ENCODE measurements at regions not wholly inside any gene's neighbourhood (a gene's known extent, or its start where the extent isn't known, plus 50 kb on each side); places are given as distances from the start of the nearest gene placed in this dataset.

DNA sequence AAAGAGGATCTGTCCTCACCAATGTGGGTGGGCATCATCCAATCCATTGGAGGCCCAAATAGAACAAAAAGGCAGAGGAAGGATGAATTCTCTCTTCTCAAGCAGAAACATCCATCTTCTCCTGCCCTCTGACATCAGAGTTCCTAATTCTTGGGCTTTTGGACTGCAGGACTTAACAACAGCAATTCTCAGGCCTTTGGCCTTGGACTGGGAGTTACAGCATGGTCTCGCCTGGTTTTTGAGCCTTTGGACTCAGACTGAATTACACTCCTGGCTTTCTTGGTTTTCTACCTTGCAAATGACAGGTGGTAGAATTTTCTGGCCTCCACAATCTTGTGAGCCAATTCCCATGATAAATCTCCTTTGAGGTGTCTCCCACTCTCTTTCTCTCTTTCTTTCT lies 60.5 kb upstream of the CD180 start:
- Histone ChIP-seq H2AFZ (no peak overlapping the region), H3K4me1 (ENCODE audit: insufficient read depth) (peaks cover 13% of the 10 kb centered on the region), H4K20me1 (ENCODE audit: insufficient read depth, poor library complexity, severe bottlenecking) (no peaks in the 10 kb centered on the region), H3K27me3 (no peaks in the 10 kb centered on the region), H3K4me3 (no peak overlapping the region), H3K36me3 (replicated peaks; ENCODE audit: insufficient read depth, low read depth) (no peaks in the 10 kb centered on the region), H3K9me2 (replicated peaks; ENCODE audit: insufficient read depth) (no peaks in the 10 kb centered on the region), H3K27ac (peak overlapping the region; percentile 68), H3K4me2 (no peak overlapping the region), H3K79me2 (no peaks in the 10 kb centered on the region), H3K9me3 (ENCODE audit: low read depth) (no peaks in the 10 kb centered on the region)
- whole genome bisulfite sequencing (ENCODE audit: low lambda C conversion rate, missing lambda C conversion rate) = 74% methylated on average over 1 of the region's 1 CpG
- no peak for TF ChIP-seq EZH2 (IDR thresholded peaks at IDR 0.05; ENCODE audit: borderline replicate concordance)
- TF ChIP-seq, protein P1, sequence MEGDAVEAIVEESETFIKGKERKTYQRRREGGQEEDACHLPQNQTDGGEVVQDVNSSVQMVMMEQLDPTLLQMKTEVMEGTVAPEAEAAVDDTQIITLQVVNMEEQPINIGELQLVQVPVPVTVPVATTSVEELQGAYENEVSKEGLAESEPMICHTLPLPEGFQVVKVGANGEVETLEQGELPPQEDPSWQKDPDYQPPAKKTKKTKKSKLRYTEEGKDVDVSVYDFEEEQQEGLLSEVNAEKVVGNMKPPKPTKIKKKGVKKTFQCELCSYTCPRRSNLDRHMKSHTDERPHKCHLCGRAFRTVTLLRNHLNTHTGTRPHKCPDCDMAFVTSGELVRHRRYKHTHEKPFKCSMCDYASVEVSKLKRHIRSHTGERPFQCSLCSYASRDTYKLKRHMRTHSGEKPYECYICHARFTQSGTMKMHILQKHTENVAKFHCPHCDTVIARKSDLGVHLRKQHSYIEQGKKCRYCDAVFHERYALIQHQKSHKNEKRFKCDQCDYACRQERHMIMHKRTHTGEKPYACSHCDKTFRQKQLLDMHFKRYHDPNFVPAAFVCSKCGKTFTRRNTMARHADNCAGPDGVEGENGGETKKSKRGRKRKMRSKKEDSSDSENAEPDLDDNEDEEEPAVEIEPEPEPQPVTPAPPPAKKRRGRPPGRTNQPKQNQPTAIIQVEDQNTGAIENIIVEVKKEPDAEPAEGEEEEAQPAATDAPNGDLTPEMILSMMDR (IDR thresholded peaks at IDR 0.05; ENCODE audit: poor library complexity) = no peak
- TF ChIP-seq EZH2phosphoT487 (IDR thresholded peaks at IDR 0.05; ENCODE audit: low read depth, severe bottlenecking, unreplicated experiment) = no peak
- peak; percentile 44 for DNase-seq (ENCODE audit: low spot score)

DNA sequence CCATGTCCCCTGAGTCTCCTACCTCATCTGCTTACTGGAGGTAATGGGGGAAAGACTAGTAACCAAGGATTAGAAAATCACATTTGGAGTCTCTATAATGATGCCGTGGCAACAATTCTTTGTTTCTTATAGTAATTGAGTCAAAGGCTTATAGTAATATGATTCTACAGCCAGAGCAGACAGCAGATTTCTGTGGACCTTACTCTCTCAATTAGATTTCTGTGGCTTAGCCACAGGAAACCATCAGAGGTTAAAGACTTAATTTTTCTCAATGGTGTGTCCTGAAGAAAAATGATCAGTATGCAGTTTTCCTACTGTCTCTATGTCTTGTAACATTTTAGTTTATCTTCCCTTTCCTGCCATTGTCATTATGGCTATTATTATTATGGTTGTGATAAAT lies 59.3 kb upstream of the CD180 start:
- no peaks in the 10 kb centered on the region for H3K27me3 ChIP-seq
- TF ChIP-seq EZH2phosphoT487 (IDR thresholded peaks at IDR 0.05; ENCODE audit: low read depth, severe bottlenecking, unreplicated experiment) (no peak), EZH2 (IDR thresholded peaks at IDR 0.05; ENCODE audit: borderline replicate concordance) (no peak)
- TF ChIP-seq, protein P1 (IDR thresholded peaks at IDR 0.05; ENCODE audit: poor library complexity) = no peak
- 86% methylated on average over 1 of the region's 1 CpG for WGBS (ENCODE audit: low lambda C conversion rate, missing lambda C conversion rate)
- H2AFZ ChIP-seq = no peak overlapping the region
- no peaks in the 10 kb centered on the region for H3K9me3 ChIP-seq (ENCODE audit: low read depth)
- no peaks in the 10 kb centered on the region for H3K79me2 ChIP-seq
- no peak overlapping the region for H3K4me2 ChIP-seq
- H3K36me3 ChIP-seq (replicated peaks; ENCODE audit: insufficient read depth, low read depth) = no peaks in the 10 kb centered on the region
- no peak for DNase-seq (ENCODE audit: low spot score)
- H3K9me2 ChIP-seq (replicated peaks; ENCODE audit: insufficient read depth) = no peaks in the 10 kb centered on the region
- peak overlapping the region; percentile 68 for H3K27ac ChIP-seq
- H4K20me1 ChIP-seq (ENCODE audit: insufficient read depth, poor library complexity, severe bottlenecking) = no peaks in the 10 kb centered on the region
- no peak overlapping the region for H3K4me3 ChIP-seq
- peaks cover 13% of the 10 kb centered on the region for H3K4me1 ChIP-seq (ENCODE audit: insufficient read depth)

GRCh38 chr5:67253911-67254310 lies 57.3 kb upstream of the CD180 start:
- no peak for DNase-seq (ENCODE audit: low spot score)
- no peak overlapping the region for H3K4me3 ChIP-seq
- no peak overlapping the region for H2AFZ ChIP-seq
- TF ChIP-seq EZH2 (IDR thresholded peaks at IDR 0.05; ENCODE audit: borderline replicate concordance) = no peak
- TF ChIP-seq, protein P1 (IDR thresholded peaks at IDR 0.05; ENCODE audit: poor library complexity) = no peak
- no peak for TF ChIP-seq EZH2phosphoT487 (IDR thresholded peaks at IDR 0.05; ENCODE audit: low read depth, severe bottlenecking, unreplicated experiment)
- H3K9me3 ChIP-seq (ENCODE audit: low read depth) = no peaks in the 10 kb centered on the region
- no peaks in the 10 kb centered on the region for H3K79me2 ChIP-seq
- WGBS (ENCODE audit: low lambda C conversion rate, missing lambda C conversion rate) = 76% methylated on average over 2 of the region's 2 CpGs
- peaks cover 21% of the 10 kb centered on the region for H3K4me1 ChIP-seq (ENCODE audit: insufficient read depth)
- no peak overlapping the region for H3K4me2 ChIP-seq
- H4K20me1 ChIP-seq (ENCODE audit: insufficient read depth, poor library complexity, severe bottlenecking) = no peaks in the 10 kb centered on the region
- no peak overlapping the region for H3K27ac ChIP-seq
- no peaks in the 10 kb centered on the region for H3K9me2 ChIP-seq (replicated peaks; ENCODE audit: insufficient read depth)
- H3K27me3 ChIP-seq = no peaks in the 10 kb centered on the region
- H3K36me3 ChIP-seq (replicated peaks; ENCODE audit: insufficient read depth, low read depth) = no peaks in the 10 kb centered on the region

DNA sequence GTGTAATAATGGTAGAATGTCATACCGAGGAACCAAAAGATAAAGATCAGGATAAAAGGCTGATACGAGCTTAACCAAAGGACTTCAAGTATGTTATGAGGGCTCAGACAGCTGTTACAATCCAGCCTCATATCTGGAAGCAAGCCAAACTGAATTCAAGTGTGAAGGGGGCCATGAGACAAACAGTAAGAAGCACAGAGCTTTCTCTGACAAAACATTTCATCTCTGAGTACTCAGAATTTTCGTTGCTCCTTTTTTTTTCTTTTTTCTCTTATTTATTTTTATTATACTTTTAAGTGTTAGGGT lies 52.9 kb upstream of the CD180 start:
- Histone ChIP-seq H3K27ac (peak overlapping the region; percentile 59), H3K9me3 (ENCODE audit: low read depth) (no peaks in the 10 kb centered on the region), H4K20me1 (ENCODE audit: insufficient read depth, poor library complexity, severe bottlenecking) (no peaks in the 10 kb centered on the region), H3K4me3 (no peak overlapping the region), H3K27me3 (no peaks in the 10 kb centered on the region), H3K36me3 (replicated peaks; ENCODE audit: insufficient read depth, low read depth) (no peaks in the 10 kb centered on the region), H3K4me2 (no peak overlapping the region), H2AFZ (no peak overlapping the region), H3K79me2 (no peaks in the 10 kb centered on the region), H3K9me2 (replicated peaks; ENCODE audit: insufficient read depth) (no peaks in the 10 kb centered on the region), H3K4me1 (ENCODE audit: insufficient read depth) (peaks cover 24% of the 10 kb centered on the region)
- TF ChIP-seq EZH2phosphoT487 (IDR thresholded peaks at IDR 0.05; ENCODE audit: low read depth, severe bottlenecking, unreplicated experiment) = no peak
- TF ChIP-seq, protein P1 (IDR thresholded peaks at IDR 0.05; ENCODE audit: poor library complexity) = no peak
- no peak for TF ChIP-seq EZH2 (IDR thresholded peaks at IDR 0.05; ENCODE audit: borderline replicate concordance)
- no peak for DNase-seq (ENCODE audit: low spot score)
- WGBS (ENCODE audit: low lambda C conversion rate, missing lambda C conversion rate) = 32% methylated on average over 3 of the region's 3 CpGs

All from hepatocyte (in vitro differentiated cells).